ENCODE measurements at regions not wholly inside any gene's neighbourhood (a gene's known extent, or its start where the extent isn't known, plus 50 kb on each side); places are given as distances from the start of the nearest gene placed in this dataset.
A peak's percentile ranks its signal among the peaks of the same experiment; 100 is the strongest.

- no peak overlapping the region for H3K4me3 ChIP-seq (replicated peaks in 1 of 2; ENCODE audit: low read depth in 2 of 2, low read length in 2 of 2)
- no peak for DNase-seq (ENCODE audit: low read depth in 2 of 2)
- TF ChIP-seq, protein P1, sequence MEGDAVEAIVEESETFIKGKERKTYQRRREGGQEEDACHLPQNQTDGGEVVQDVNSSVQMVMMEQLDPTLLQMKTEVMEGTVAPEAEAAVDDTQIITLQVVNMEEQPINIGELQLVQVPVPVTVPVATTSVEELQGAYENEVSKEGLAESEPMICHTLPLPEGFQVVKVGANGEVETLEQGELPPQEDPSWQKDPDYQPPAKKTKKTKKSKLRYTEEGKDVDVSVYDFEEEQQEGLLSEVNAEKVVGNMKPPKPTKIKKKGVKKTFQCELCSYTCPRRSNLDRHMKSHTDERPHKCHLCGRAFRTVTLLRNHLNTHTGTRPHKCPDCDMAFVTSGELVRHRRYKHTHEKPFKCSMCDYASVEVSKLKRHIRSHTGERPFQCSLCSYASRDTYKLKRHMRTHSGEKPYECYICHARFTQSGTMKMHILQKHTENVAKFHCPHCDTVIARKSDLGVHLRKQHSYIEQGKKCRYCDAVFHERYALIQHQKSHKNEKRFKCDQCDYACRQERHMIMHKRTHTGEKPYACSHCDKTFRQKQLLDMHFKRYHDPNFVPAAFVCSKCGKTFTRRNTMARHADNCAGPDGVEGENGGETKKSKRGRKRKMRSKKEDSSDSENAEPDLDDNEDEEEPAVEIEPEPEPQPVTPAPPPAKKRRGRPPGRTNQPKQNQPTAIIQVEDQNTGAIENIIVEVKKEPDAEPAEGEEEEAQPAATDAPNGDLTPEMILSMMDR (IDR thresholded peaks at IDR 0.05; ENCODE audit: low read depth, low read length): no peak
Observed at GRCh38 chr1:62382658-62382955, 54.2 kb upstream of the USP1 start.

GRCh38 chr1:62384276-62385005 lies 52.4 kb upstream of the USP1 start:
- TF ChIP-seq, protein P1 (IDR thresholded peaks at IDR 0.05; ENCODE audit: low read depth, low read length): no peak
- DNase-seq (ENCODE audit: low read depth in 2 of 2): peak; percentile 86 to 89
- H3K4me3 ChIP-seq (replicated peaks in 1 of 2; ENCODE audit: low read depth in 2 of 2, low read length in 2 of 2): no peak overlapping the region

- DNase-seq (ENCODE audit: low read depth in 2 of 2): no peak
- TF ChIP-seq, protein P1 (IDR thresholded peaks at IDR 0.05; ENCODE audit: low read depth, low read length): no peak
- H3K4me3 ChIP-seq (replicated peaks in 1 of 2; ENCODE audit: low read depth in 2 of 2, low read length in 2 of 2): no peak overlapping the region
Observed at GRCh38 chr1:62385923-62386322, 50.9 kb upstream of the USP1 start.

DNA sequence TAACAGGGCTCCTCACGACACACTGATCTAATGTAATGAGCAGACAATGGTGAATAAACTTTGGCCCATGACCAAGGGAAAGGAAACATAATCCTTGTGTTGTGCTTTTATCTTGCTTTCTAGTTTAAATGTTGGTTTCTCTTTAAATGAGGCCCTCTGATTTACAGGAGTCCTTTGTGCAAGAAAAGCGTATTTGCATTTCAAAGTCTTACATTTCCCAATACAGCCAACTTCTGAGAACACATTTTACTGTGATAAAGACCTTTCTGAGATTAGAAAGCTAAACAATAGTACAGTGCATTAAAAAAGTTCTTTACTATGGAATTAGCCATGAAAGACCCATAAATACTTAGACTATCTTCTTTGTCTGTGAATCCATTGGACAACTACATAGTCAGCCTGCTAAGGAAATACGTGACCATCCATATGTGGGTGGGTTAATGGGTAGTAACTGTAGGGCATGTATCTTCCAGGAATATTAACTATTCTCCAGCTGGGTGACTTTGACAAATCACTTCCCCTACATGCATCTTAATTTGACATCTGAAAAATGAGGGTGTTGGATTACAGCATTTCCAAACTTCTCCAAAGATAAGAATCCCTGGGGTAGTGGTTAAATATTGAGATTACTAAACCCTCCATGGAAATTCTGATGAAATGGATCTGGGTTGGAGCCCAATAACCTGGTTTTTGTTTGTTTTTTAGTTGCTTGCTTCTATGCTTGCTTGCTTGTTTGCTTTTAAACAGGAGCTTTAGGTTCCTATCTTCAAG lies 50.3 kb upstream of the USP1 start:
- H3K4me3 ChIP-seq (replicated peaks in 1 of 2; ENCODE audit: low read depth in 2 of 2, low read length in 2 of 2): no peak overlapping the region
- TF ChIP-seq, protein P1 (IDR thresholded peaks at IDR 0.05; ENCODE audit: low read depth, low read length): no peak
- peak in 1 of 2 donors; percentile 32 for DNase-seq (ENCODE audit: low read depth in 2 of 2)

Measured in cardiac fibroblast (primary cell).